ENCODE measurements at regions not wholly inside any gene's neighbourhood (a gene's known extent, or its start where the extent isn't known, plus 50 kb on each side); places are given as distances from the start of the nearest gene placed in this dataset.

- no peak for DNase-seq (ENCODE audit: low read depth in 3 of 3)
Measured at GRCh38 chr9:31774571-31774970, 609.9 kb upstream of the ACO1 start.

GRCh38 chr9:31776471-31776870 is 608.0 kb upstream of the ACO1 start:
- DNase-seq (ENCODE audit: low read depth in 3 of 3) = no peak

- DNase-seq (ENCODE audit: low read depth in 3 of 3) = no peak
Measured at GRCh38 chr9:31783491-31783890, 601.0 kb upstream of the ACO1 start.

GRCh38 chr9:31790720-31791119 is 593.7 kb upstream of the ACO1 start:
- no peak for DNase-seq (ENCODE audit: low read depth in 3 of 3)

- no peak for DNase-seq (ENCODE audit: low read depth in 3 of 3)
Measured at GRCh38 chr9:31799953-31800609, 584.4 kb upstream of the ACO1 start.

GRCh38 chr9:31807574-31808256 is 576.7 kb upstream of the ACO1 start:
- no peak for DNase-seq (ENCODE audit: low read depth in 3 of 3)

GRCh38 chr9:31808766-31809165 is 575.7 kb upstream of the ACO1 start:
- DNase-seq (ENCODE audit: low read depth in 3 of 3) = no peak

GRCh38 chr9:31820426-31820825 is 564.0 kb upstream of the ACO1 start:
- DNase-seq (ENCODE audit: low read depth in 3 of 3) = no peak

- DNase-seq (ENCODE audit: low read depth in 3 of 3) = no peak
Measured at GRCh38 chr9:31821583-31821982, 562.9 kb upstream of the ACO1 start.

- DNase-seq (ENCODE audit: low read depth in 3 of 3) = no peak
Measured at GRCh38 chr9:31823365-31823764, 561.1 kb upstream of the ACO1 start.

- no peak for DNase-seq (ENCODE audit: low read depth in 3 of 3)
Measured at GRCh38 chr9:31824860-31825259, 559.6 kb upstream of the ACO1 start.

GRCh38 chr9:31837211-31837610 is 547.2 kb upstream of the ACO1 start:
- DNase-seq (ENCODE audit: low read depth in 3 of 3) = no peak

- DNase-seq (ENCODE audit: low read depth in 3 of 3) = no peak
Measured at GRCh38 chr9:31839273-31839672, 545.2 kb upstream of the ACO1 start.

GRCh38 chr9:31840702-31841101 is 543.7 kb upstream of the ACO1 start:
- DNase-seq (ENCODE audit: low read depth in 3 of 3) = no peak

GRCh38 chr9:31847963-31848362 is 536.5 kb upstream of the ACO1 start:
- DNase-seq (ENCODE audit: low read depth in 3 of 3) = no peak

GRCh38 chr9:31848505-31849285 is 535.7 kb upstream of the ACO1 start:
- no peak for DNase-seq (ENCODE audit: low read depth in 3 of 3)

- no peak for DNase-seq (ENCODE audit: low read depth in 3 of 3)
Measured at GRCh38 chr9:31854187-31854586, 530.3 kb upstream of the ACO1 start.

GRCh38 chr9:31868830-31869229 is 515.6 kb upstream of the ACO1 start:
- DNase-seq (ENCODE audit: low read depth in 3 of 3) = no peak

GRCh38 chr9:31870276-31870675 is 514.2 kb upstream of the ACO1 start:
- DNase-seq (ENCODE audit: low read depth in 3 of 3) = no peak

- DNase-seq (ENCODE audit: low read depth in 3 of 3) = no peak
Measured at GRCh38 chr9:31873722-31874121, 510.7 kb upstream of the ACO1 start.

- no peak for DNase-seq (ENCODE audit: low read depth in 3 of 3)
Measured at GRCh38 chr9:31894008-31894407, 490.4 kb upstream of the ACO1 start.

- DNase-seq (ENCODE audit: low read depth in 3 of 3) = no peak
Measured at GRCh38 chr9:31908158-31908890, 476.1 kb upstream of the ACO1 start.

All from stimulated activated CD4-positive, alpha-beta T cell treated with anti-CD3 and anti-CD28 coated beads, TNF-alpha, amount 100 ng/mL, for 24 hours (primary cell).